HAP-1 (cell line): ENCODE measurements at regions not wholly inside any gene's neighbourhood (a gene's known extent, or its start where the extent isn't known, plus 50 kb on each side); places are given as distances from the start of the nearest gene placed in this dataset.

Experiments used
- DNase-seq, 2 experiments: peaks; one replicate each; pipeline ENCODE4 v3.0.0-alpha.2; 2016 to 2020; ENCODE audit warnings: low spot score in 2 of 2
- H3K27me3 ChIP-seq: fragments of 250-450 bp; sonication (Bioruptor Pico); 2 replicates; pipeline ENCODE4 v1.5.1; 2020; ENCODE audit warnings: low read depth, mild to moderate bottlenecking, moderate library complexity
- H3K36me3 ChIP-seq: fragments of 250-450 bp; sonication (Bioruptor Pico); replicated peaks from 2 replicates; pipeline ENCODE4 v1.5.1; 2020; ENCODE audit warnings: mild to moderate bottlenecking
- H3K4me1 ChIP-seq: fragments of 250-450 bp; sonication (Bioruptor Pico); 2 replicates; pipeline ENCODE4 v1.5.1; 2020; ENCODE audit warnings: mild to moderate bottlenecking
- H3K4me3 ChIP-seq: fragments of 250-450 bp; sonication (Bioruptor Pico); 2 replicates; pipeline ENCODE4 v1.5.1; 2020; ENCODE audit warnings: mild to moderate bottlenecking, moderate library complexity
- H3K9me3 ChIP-seq: fragments of 250-450 bp; sonication (Bioruptor Pico); 2 replicates; pipeline ENCODE4 v1.5.1; 2020; ENCODE audit warnings: mild to moderate bottlenecking, moderate library complexity
- in situ Hi-C: fragments of 300-500 bp; cut with MboI; formaldehyde crosslinking; loops from 3 replicates; pipeline ENCODE4 v1.14.3; 2020; ENCODE audit warnings: low sequenced_read_pairs, inconsistent platforms, mixed read lengths

GRCh38 chr6:113640051-113640450 is 217.1 kb upstream of the MARCKS start:
- Histone ChIP-seq H3K4me1 (peaks cover 6% of the 10 kb centered on the region), H3K36me3 (no peaks in the 10 kb centered on the region), H3K4me3 (no peak overlapping the region), H3K9me3 (no peaks in the 10 kb centered on the region), H3K27me3 (no peaks in the 10 kb centered on the region)
- DNase-seq = no peak
- in situ Hi-C loops = no loop called here

- DNase-seq = no peak
- Histone ChIP-seq H3K36me3 (no peaks in the 10 kb centered on the region), H3K9me3 (no peaks in the 10 kb centered on the region), H3K4me1 (peaks cover 10% of the 10 kb centered on the region), H3K27me3 (no peaks in the 10 kb centered on the region), H3K4me3 (no peak overlapping the region)
- in situ Hi-C loops = no loop called here
Observed at GRCh38 chr6:113642001-113642713, 215.0 kb upstream of the MARCKS start.

- H3K27me3 ChIP-seq = no peaks in the 10 kb centered on the region
- in situ Hi-C loops = no loop called here
- H3K4me1 ChIP-seq = peaks cover 15% of the 10 kb centered on the region
- H3K9me3 ChIP-seq = no peaks in the 10 kb centered on the region
- DNase-seq = peak; percentile 57 to 74
- H3K4me3 ChIP-seq = no peak overlapping the region
- no peaks in the 10 kb centered on the region for H3K36me3 ChIP-seq
Observed at GRCh38 chr6:113642714-113643406, 214.3 kb upstream of the MARCKS start.

GRCh38 chr6:113643407-113643770 is 213.8 kb upstream of the MARCKS start:
- in situ Hi-C loops = no loop called here
- no peak overlapping the region for H3K4me3 ChIP-seq
- no peaks in the 10 kb centered on the region for H3K36me3 ChIP-seq
- H3K27me3 ChIP-seq = no peaks in the 10 kb centered on the region
- H3K9me3 ChIP-seq = no peaks in the 10 kb centered on the region
- no peak for DNase-seq
- H3K4me1 ChIP-seq = peaks cover 15% of the 10 kb centered on the region

GRCh38 chr6:113644861-113645575 is 212.1 kb upstream of the MARCKS start:
- H3K36me3 ChIP-seq = no peaks in the 10 kb centered on the region
- peaks cover 3% of the 10 kb centered on the region; the same call in 1 of the 2 replicates for H3K27me3 ChIP-seq
- in situ Hi-C loops = no loop called here
- H3K9me3 ChIP-seq = no peaks in the 10 kb centered on the region
- no peak overlapping the region for H3K4me3 ChIP-seq
- no peak for DNase-seq
- peaks cover 15% of the 10 kb centered on the region for H3K4me1 ChIP-seq

- Histone ChIP-seq H3K27me3 (peaks cover 3% of the 10 kb centered on the region; the same call in 1 of the 2 replicates), H3K36me3 (no peaks in the 10 kb centered on the region), H3K9me3 (no peaks in the 10 kb centered on the region), H3K4me1 (peaks cover 15% of the 10 kb centered on the region), H3K4me3 (no peak overlapping the region)
- in situ Hi-C loops = no loop called here
- no peak for DNase-seq
Observed at GRCh38 chr6:113645576-113645970, 211.6 kb upstream of the MARCKS start.

- Histone ChIP-seq H3K9me3 (no peaks in the 10 kb centered on the region), H3K27me3 (peaks cover 3% of the 10 kb centered on the region; the same call in 1 of the 2 replicates), H3K36me3 (no peaks in the 10 kb centered on the region), H3K4me1 (peaks cover 15% of the 10 kb centered on the region), H3K4me3 (no peak overlapping the region)
- in situ Hi-C loops = no loop called here
- no peak for DNase-seq
Observed at GRCh38 chr6:113645986-113646385, 211.2 kb upstream of the MARCKS start.

GRCh38 chr6:113646701-113647100 is 210.4 kb upstream of the MARCKS start:
- Histone ChIP-seq H3K4me3 (no peak overlapping the region), H3K36me3 (no peaks in the 10 kb centered on the region), H3K27me3 (peaks cover 3% of the 10 kb centered on the region; the same call in 1 of the 2 replicates), H3K9me3 (no peaks in the 10 kb centered on the region), H3K4me1 (peaks cover 15% of the 10 kb centered on the region)
- peak; percentile 59 to 97 for DNase-seq
- in situ Hi-C loops = no loop called here

GRCh38 chr6:113647143-113647889 is 209.8 kb upstream of the MARCKS start:
- H3K4me1 ChIP-seq = peaks cover 15% of the 10 kb centered on the region
- H3K36me3 ChIP-seq = no peaks in the 10 kb centered on the region
- in situ Hi-C loops = no loop called here
- peaks cover 3% of the 10 kb centered on the region; the same call in 1 of the 2 replicates for H3K27me3 ChIP-seq
- no peaks in the 10 kb centered on the region for H3K9me3 ChIP-seq
- H3K4me3 ChIP-seq = no peak overlapping the region
- DNase-seq = peak in 1 of 2 experiments; percentile 15

GRCh38 chr6:113648698-113649097 is 208.4 kb upstream of the MARCKS start:
- DNase-seq = no peak
- Histone ChIP-seq H3K4me3 (no peak overlapping the region), H3K27me3 (peaks cover 3% of the 10 kb centered on the region; the same call in 1 of the 2 replicates), H3K36me3 (no peaks in the 10 kb centered on the region), H3K4me1 (peaks cover 8% of the 10 kb centered on the region), H3K9me3 (no peaks in the 10 kb centered on the region)
- in situ Hi-C loops = no loop called here

- no peak overlapping the region for H3K4me3 ChIP-seq
- no peak for DNase-seq
- in situ Hi-C loops = no loop called here
- H3K36me3 ChIP-seq = no peaks in the 10 kb centered on the region
- peaks cover 3% of the 10 kb centered on the region; the same call in 1 of the 2 replicates for H3K27me3 ChIP-seq
- H3K4me1 ChIP-seq = peaks cover 8% of the 10 kb centered on the region
- no peaks in the 10 kb centered on the region for H3K9me3 ChIP-seq
Observed at GRCh38 chr6:113649276-113649675, 207.9 kb upstream of the MARCKS start.

GRCh38 chr6:113649880-113650609 is 207.1 kb upstream of the MARCKS start:
- Histone ChIP-seq H3K4me1 (peaks cover 8% of the 10 kb centered on the region), H3K36me3 (no peaks in the 10 kb centered on the region), H3K4me3 (no peak overlapping the region), H3K27me3 (peaks cover 3% of the 10 kb centered on the region; the same call in 1 of the 2 replicates), H3K9me3 (no peaks in the 10 kb centered on the region; the same call in 1 of the 2 replicates)
- no peak for DNase-seq
- in situ Hi-C loops = no loop called here

- no peak overlapping the region for H3K4me3 ChIP-seq
- DNase-seq = no peak
- no peaks in the 10 kb centered on the region for H3K36me3 ChIP-seq
- H3K9me3 ChIP-seq = no peaks in the 10 kb centered on the region; the same call in 1 of the 2 replicates
- peaks cover 8% of the 10 kb centered on the region for H3K4me1 ChIP-seq
- H3K27me3 ChIP-seq = peaks cover 3% of the 10 kb centered on the region; the same call in 1 of the 2 replicates
- in situ Hi-C loops = no loop called here
Observed at GRCh38 chr6:113650610-113650979, 206.6 kb upstream of the MARCKS start.
